GM12874 (cell line): ENCODE measurements at regions not wholly inside any gene's neighbourhood (a gene's known extent, or its start where the extent isn't known, plus 50 kb on each side); places are given as distances from the start of the nearest gene placed in this dataset.

ENCODE experiments used
- TF ChIP-seq, protein P1 (sequence below): IDR thresholded peaks from 2 replicates; pipeline ENCODE4 v1.5.1; 2011; ENCODE audit warnings: low read depth, mild to moderate bottlenecking, control low read depth, low read length, moderate library complexity; ENCODE audit not compliant: insufficient read depth

DNA sequence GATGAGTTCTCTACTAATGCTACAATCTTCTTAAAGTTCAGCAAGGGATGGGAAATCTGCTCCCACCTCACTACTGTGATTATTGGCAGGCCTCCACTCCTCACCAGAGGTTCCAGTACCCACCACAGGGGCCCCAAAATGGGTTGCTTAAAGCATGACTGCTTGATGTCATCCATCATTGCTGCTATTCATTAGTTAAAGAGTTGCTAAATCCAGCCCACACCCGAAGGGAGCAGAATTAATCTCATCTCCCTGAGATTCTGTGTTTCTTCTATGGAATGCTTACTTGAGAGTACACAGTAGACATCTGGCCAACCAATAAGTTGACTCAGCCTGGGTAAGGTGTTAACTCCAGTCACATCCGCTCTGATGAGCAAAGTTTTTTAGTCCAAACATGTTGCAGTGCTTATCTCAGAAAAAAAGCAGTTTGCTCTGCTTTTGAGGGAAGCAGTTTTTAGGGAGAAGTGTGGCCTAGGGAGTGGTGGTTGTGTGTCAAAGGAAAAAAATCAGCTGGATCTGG lies 690.2 kb upstream of the POU3F3 start:
- TF ChIP-seq, protein P1, sequence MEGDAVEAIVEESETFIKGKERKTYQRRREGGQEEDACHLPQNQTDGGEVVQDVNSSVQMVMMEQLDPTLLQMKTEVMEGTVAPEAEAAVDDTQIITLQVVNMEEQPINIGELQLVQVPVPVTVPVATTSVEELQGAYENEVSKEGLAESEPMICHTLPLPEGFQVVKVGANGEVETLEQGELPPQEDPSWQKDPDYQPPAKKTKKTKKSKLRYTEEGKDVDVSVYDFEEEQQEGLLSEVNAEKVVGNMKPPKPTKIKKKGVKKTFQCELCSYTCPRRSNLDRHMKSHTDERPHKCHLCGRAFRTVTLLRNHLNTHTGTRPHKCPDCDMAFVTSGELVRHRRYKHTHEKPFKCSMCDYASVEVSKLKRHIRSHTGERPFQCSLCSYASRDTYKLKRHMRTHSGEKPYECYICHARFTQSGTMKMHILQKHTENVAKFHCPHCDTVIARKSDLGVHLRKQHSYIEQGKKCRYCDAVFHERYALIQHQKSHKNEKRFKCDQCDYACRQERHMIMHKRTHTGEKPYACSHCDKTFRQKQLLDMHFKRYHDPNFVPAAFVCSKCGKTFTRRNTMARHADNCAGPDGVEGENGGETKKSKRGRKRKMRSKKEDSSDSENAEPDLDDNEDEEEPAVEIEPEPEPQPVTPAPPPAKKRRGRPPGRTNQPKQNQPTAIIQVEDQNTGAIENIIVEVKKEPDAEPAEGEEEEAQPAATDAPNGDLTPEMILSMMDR: no peak

DNA sequence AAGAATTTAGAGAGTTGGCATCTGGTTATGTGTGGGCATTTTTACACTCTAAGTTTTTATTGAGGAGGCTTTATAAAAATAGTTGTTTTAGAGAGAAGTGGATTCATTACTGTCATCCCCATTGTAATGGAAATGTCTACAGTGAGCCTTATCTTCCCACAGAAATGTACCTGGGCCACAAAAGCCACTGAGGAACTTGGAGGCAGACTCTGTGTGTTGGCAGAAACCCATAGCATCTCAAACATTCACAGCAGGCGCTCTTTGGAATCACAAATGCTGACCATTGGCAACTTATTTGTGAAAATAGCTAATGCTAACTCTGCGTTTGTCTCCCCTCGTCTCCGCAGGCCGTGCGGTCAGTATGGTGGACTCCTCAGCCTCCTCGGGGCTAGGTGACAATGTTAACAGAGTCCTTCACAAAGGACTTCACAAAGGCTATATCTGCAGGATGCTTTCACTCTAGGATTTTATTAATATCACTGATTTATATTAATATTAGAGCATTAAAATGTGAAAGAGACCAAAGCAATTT lies 689.1 kb upstream of the POU3F3 start:
- TF ChIP-seq, protein P1: no peak

DNA sequence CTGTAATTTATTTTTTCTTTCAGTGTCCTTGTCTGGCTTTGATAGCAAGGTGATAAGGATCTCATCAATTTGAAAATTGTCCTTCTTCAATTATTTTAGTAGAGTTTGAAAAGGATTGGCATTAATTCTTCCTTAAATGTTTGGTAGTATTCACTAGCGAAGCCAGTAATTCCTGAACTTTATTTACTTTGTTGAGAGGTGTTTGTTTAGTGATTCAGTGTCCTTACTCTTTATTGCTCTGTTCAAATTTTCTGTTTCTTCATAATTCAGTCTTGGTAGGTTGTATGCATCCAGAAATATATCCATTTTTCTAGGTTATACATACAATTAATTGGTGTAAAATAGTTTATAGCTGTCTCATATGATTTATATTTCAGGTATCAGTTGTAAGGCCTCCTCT lies 676.7 kb upstream of the POU3F3 start:
- TF ChIP-seq, protein P1: no peak

DNA sequence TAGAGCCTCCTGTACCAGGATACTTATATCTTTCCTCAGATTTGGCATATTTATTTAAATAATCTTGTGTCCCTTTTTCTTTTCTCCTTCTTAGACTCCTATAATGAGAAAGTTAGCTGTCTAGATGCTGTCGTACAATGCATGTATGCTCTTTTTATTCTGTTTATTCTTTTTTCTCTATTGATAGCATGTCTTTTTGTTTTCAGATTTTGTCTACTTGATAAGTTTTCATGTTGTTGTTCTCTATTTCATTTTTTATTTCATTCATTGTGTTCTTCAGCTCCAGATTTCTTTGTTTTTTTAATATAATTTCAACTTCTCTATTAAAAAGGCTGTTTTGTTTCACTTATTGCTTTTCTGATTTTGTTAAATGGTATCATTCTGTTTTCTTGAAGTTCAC lies 674.3 kb upstream of the POU3F3 start:
- TF ChIP-seq, protein P1: no peak

DNA sequence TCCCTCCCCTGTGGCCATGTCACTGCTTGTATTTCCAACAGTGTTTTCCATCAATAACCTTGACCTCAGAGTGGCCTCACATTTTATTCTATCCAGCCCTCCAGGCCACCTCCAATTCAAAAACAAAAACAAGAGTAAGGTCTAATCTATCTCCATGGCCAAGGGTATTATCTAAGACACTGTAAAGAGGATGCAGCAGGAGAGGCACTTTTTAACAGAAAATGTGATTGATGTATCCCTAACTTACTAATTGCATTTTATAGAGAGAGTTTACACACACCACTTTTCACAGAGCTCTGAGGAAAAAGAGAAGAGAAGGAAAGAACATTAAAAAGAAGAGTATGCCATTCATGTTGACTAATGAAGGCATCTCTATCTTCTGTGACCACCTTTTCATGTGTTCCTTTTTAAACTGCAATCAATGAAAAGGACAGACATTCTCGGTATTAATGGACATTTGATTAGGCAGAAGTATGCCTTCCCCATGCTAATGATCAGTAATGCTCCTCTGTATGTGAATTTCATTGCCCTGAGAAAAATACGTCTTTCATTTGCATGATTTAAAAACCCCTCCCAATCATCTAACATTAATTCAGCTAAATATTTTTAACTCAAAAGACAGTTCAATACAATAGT lies 653.3 kb upstream of the POU3F3 start:
- TF ChIP-seq, protein P1: no peak

DNA sequence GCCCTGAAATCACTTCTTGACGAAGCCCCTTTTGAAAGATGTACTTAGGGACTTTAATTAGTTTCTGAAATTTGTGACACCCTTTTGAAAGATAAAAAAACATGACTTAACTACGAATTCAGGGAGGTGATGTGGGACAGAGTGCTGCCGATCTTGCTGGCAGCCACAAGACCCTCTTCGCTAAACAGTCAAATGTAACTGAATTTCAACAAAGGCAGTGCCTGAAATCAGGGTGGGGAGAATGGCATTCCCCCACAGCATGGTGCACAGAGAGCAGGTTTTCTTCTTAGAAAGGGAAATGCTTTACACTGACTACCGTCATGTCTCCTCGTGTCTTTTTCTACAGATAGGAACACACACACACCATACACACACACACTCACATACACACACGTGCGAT lies 640.2 kb upstream of the POU3F3 start:
- TF ChIP-seq, protein P1: no peak

DNA sequence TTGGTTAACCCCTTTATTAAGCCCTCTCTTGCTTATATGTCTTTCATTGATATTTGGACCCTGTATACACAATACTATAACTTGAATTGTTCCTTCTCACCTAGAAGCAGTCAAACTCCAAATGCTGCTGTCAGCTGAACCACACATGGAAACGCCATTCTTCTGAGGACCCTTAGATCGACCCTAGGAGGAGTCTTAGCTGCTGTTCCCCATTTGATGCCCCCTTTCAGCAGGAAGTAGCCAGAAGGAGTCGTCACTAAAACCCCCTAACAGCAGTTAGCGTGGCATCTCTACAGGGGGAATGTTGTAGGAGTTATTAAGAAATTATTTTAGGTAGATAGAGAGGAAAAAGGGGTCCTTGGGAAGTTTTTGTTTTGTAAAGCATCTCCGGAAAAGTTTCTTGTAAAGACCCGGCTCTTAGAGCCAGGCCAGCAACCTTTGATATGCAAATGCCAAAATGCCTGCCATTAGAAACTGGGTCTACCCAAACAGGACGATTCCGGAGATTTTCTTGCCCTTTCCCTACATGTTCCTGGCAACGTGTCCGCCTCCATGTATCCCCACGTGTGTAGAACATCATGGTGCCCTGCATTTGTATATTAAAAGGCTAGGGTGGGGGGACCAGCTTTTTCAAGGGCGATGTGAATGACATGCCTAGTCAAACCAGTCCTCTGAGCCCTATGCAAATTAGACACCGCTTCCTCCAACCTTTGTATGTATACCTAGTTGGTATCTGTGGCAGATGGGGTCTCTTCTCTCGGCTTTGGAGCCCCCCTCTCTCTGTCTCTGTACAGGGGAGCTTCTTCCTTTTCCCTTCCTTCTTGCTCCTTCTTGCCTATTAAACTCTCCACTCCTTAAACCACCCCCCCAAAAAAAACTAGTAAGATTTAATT lies 638.4 kb upstream of the POU3F3 start:
- TF ChIP-seq, protein P1: no peak
